GM12873 (cell line): ENCODE measurements at regions not wholly inside any gene's neighbourhood (a gene's known extent, or its start where the extent isn't known, plus 50 kb on each side); places are given as distances from the start of the nearest gene placed in this dataset.

Experiments used
- TF ChIP-seq, protein P1 (sequence below): IDR thresholded peaks from 2 replicates; pipeline ENCODE4 v1.5.1; 2012; ENCODE audit warnings: low read depth, mild to moderate bottlenecking, moderate library complexity, low read length, control low read depth; ENCODE audit not compliant: insufficient read depth; ENCODE audit errors: missing control alignments

DNA sequence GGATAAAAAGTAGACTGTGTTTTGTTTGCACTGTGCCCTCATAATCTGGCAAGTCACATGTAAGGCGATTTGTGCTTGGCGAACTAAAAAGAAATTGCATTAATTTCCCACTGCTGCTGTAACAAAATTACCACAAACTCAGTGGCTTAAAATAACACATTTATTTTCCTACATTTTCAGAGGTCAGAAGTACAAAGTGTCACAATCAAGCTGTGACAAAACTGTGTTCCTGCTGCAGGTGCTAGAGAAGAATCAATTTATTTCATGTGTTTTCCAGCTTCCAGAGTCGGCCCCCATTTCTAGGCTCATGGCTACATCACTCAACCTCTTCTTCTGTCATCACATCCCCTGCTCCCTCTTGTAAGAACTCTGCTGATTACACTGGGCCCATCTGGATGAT, 158.6 kb upstream of the UFM1 start:
- TF ChIP-seq, protein P1, sequence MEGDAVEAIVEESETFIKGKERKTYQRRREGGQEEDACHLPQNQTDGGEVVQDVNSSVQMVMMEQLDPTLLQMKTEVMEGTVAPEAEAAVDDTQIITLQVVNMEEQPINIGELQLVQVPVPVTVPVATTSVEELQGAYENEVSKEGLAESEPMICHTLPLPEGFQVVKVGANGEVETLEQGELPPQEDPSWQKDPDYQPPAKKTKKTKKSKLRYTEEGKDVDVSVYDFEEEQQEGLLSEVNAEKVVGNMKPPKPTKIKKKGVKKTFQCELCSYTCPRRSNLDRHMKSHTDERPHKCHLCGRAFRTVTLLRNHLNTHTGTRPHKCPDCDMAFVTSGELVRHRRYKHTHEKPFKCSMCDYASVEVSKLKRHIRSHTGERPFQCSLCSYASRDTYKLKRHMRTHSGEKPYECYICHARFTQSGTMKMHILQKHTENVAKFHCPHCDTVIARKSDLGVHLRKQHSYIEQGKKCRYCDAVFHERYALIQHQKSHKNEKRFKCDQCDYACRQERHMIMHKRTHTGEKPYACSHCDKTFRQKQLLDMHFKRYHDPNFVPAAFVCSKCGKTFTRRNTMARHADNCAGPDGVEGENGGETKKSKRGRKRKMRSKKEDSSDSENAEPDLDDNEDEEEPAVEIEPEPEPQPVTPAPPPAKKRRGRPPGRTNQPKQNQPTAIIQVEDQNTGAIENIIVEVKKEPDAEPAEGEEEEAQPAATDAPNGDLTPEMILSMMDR: no peak

DNA sequence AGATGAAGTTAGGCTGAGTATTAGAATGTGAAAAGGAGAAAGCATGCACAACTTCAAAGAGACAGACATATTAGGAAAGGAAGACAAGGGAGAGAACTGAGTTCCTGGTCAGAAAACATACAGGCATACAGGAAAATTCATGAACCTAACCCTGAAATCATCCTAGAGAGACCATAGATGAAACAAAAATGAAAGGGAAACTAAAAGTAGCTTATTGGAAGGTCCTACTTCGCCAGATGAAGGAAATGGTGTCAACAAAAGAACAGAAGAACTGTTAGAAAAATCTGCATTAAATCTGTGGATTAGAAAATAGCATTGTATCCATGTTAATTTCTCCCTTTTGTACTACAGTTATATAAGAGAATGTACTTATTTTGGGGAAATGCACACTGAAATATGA, 169.0 kb upstream of the UFM1 start:
- TF ChIP-seq, protein P1: no peak

GRCh38 chr13:38180126-38180525, 169.5 kb upstream of the UFM1 start:
- TF ChIP-seq, protein P1: no peak

DNA sequence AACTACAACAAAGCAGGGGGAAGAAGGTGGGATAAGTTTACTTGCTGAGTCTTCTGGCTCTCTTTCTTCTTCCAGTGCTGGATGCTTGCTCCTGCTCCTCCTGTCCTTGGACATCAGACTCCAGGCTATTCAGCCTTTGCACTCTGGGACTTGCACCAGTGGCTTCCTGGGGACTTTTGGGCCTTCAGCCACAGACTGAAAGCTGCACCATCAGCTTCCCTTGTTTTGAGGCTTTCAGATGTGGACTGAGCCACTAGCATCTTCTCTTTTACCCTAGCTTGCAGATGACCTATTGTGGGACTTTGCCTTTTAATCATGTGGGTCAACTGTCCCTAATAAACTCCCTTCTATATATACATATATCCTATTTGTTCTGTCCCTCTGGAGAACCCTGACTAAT, 173.0 kb upstream of the UFM1 start:
- TF ChIP-seq, protein P1: no peak

- TF ChIP-seq, protein P1: no peak
Measured at GRCh38 chr13:38173403-38173802, 176.2 kb upstream of the UFM1 start.

GRCh38 chr13:38167164-38167822, 182.4 kb upstream of the UFM1 start:
- TF ChIP-seq, protein P1: no peak

DNA sequence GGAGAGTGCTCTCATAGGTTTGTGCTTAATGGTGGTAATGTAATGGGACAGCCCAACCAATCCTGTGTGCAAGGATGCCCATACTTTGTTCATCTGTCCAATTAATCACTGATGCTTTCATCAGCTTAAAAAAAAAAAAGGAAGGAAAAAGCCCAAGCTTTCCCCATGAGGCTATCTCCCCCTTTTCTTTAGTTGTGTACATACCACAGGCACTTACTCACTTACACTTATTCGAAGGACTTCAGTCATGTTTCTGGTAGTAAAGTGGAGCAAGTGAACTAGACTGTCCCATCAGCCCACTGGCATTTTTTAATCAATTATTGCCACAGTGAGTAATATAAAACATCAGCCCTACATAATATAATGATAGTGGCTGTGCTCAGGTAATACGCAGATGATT, 183.5 kb upstream of the UFM1 start:
- TF ChIP-seq, protein P1: no peak

DNA sequence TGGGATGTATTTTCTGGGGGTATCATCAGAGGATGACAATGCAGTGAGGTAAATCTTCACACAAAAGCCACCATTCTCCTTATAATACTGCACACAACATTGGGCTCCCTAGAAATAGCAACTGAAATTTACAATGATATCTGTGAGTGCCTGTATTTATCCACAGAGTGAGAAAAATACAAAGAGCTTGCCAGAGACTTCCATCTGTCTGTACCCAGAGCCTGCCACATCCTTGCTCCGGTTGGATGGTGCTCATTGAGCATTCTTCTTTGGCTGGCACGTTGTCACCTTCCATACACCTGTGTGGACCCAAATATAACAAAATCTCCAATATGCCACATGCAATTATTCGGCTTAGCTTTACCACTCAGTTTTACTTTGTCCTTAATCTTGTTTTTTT, 189.5 kb upstream of the UFM1 start:
- TF ChIP-seq, protein P1: no peak
